ENCODE measurements at regions not wholly inside any gene's neighbourhood (a gene's known extent, or its start where the extent isn't known, plus 50 kb on each side); places are given as distances from the start of the nearest gene placed in this dataset.

DNA sequence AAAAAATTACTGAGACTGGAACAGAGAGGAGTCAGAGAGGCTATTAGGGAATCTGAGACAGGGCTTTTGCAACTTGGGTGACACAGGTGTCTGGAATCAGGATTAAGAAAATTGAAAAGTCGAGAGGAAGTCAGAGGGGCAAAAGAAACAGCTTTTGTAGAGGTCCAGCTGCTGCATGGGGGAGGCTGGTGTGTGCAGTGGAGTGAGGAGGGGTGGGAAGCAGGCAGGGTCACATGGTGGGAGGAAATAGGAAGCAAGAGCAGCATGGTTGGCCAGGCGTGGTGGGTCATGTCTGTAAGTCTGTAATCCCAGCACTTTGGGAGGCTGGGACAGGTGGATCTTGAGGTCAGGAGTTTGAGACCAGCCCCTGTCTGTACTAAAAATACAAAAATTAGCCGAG is 69.7 kb upstream of the VRK1 start:
- H3K36me3 Mint-ChIP-seq (ENCODE audit: low read depth) = no peaks in the 10 kb centered on the region
- TF ChIP-seq, protein P1, sequence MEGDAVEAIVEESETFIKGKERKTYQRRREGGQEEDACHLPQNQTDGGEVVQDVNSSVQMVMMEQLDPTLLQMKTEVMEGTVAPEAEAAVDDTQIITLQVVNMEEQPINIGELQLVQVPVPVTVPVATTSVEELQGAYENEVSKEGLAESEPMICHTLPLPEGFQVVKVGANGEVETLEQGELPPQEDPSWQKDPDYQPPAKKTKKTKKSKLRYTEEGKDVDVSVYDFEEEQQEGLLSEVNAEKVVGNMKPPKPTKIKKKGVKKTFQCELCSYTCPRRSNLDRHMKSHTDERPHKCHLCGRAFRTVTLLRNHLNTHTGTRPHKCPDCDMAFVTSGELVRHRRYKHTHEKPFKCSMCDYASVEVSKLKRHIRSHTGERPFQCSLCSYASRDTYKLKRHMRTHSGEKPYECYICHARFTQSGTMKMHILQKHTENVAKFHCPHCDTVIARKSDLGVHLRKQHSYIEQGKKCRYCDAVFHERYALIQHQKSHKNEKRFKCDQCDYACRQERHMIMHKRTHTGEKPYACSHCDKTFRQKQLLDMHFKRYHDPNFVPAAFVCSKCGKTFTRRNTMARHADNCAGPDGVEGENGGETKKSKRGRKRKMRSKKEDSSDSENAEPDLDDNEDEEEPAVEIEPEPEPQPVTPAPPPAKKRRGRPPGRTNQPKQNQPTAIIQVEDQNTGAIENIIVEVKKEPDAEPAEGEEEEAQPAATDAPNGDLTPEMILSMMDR (conservative IDR thresholded peaks at IDR 0.05) = no peak
- no peaks in the 10 kb centered on the region for H3K27me3 Mint-ChIP-seq (ENCODE audit: low read depth)
- no peak overlapping the region for H3K4me3 Mint-ChIP-seq
- H3K4me1 Mint-ChIP-seq = peaks cover 4% of the 10 kb centered on the region
- no peak for DNase-seq (ENCODE audit: low read depth, low spot score)
- H3K9me3 Mint-ChIP-seq = peaks cover 4% of the 10 kb centered on the region
- H3K27ac Mint-ChIP-seq (ENCODE audit: unreplicated experiment) = no peak overlapping the region

DNA sequence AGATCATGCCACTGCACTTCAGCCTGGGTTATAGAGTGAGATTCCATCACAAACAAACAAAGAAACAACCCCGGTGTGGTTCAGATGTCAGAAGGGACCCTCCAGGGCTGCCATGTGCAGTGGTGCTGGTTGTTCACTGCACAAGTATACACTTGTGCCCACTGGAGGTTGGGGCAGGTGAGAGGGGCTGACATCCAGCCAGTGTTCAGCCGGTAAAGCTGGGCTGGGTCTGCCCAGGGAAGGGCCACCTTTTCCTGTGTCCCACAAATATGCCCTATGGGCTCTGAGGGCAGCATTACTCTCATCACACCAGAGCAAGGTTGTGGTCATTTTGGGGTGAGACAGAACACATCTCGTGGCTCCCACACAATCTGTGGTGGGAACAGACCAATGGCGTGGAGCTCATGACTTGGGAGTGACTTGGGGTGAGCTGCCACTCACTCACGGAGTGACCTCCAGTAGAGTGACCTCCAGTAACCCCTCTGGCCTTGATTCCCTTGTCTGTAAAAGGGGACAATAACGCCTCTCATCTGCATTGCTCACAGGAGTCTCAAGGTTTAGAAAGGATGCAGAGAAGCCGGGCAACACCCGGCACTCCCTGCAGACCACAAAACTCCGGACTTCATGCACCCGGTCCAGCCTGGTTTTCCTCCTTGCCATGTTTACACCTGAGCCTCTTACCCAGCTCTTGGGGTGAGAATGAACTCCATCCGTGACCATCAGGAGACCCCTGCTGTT is 69.0 kb upstream of the VRK1 start:
- H3K27me3 Mint-ChIP-seq (ENCODE audit: low read depth) = no peaks in the 10 kb centered on the region
- TF ChIP-seq, protein P1 (conservative IDR thresholded peaks at IDR 0.05) = no peak
- H3K9me3 Mint-ChIP-seq = peaks cover 4% of the 10 kb centered on the region
- no peak overlapping the region for H3K4me3 Mint-ChIP-seq
- no peak overlapping the region for H3K27ac Mint-ChIP-seq (ENCODE audit: unreplicated experiment)
- no peak for DNase-seq (ENCODE audit: low read depth, low spot score)
- H3K36me3 Mint-ChIP-seq (ENCODE audit: low read depth) = no peaks in the 10 kb centered on the region
- H3K4me1 Mint-ChIP-seq = peaks cover 4% of the 10 kb centered on the region

DNA sequence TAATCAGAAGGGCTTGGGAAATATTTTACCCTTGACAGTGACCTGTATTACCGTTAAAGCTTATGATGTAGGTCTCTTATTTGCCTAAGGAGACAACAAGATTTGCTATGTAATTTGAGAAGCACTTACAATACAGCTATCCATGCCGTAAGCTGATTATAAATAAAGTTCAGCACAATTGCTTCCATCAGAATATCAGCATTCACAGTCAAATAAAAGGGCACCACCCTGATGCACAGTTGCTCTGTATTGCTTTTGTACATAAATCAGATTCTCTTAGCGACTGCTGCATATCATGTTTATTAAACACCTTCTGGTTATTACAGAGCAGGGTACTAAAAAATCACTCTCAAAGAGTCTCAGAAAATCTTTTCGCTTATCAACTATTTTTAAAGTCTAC is 67.3 kb upstream of the VRK1 start:
- DNase-seq (ENCODE audit: low read depth, low spot score) = no peak
- H3K36me3 Mint-ChIP-seq (ENCODE audit: low read depth) = no peaks in the 10 kb centered on the region
- H3K4me3 Mint-ChIP-seq = no peak overlapping the region
- no peak overlapping the region for H3K27ac Mint-ChIP-seq (ENCODE audit: unreplicated experiment)
- peaks cover 4% of the 10 kb centered on the region for H3K4me1 Mint-ChIP-seq
- no peaks in the 10 kb centered on the region for H3K27me3 Mint-ChIP-seq (ENCODE audit: low read depth)
- H3K9me3 Mint-ChIP-seq = no peaks in the 10 kb centered on the region
- TF ChIP-seq, protein P1 (conservative IDR thresholded peaks at IDR 0.05) = no peak

DNA sequence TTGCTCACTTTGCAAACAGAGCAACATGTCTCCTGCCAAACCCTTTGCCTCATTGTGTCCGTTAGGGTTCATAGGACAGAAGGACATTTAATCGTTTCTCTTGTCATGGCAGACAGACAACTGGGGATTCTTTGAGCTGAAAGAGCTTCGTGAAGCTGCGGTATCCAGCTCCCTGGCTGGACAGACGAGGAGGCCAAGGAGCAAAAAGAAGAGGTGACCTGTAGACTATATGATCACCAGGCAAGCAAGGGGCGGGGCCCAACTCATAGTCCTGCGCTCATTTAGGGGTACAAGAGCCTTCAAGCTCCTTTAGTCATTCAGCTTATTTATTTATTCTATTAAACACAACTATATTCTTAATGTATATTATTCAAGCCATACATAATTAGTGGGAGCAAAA is 66.8 kb upstream of the VRK1 start:
- Mint-ChIP-seq H3K27ac (ENCODE audit: unreplicated experiment) (peak overlapping the region; percentile 20), H3K9me3 (no peaks in the 10 kb centered on the region), H3K36me3 (ENCODE audit: low read depth) (no peaks in the 10 kb centered on the region), H3K4me3 (no peak overlapping the region), H3K27me3 (ENCODE audit: low read depth) (no peaks in the 10 kb centered on the region), H3K4me1 (peaks cover 4% of the 10 kb centered on the region)
- DNase-seq (ENCODE audit: low read depth, low spot score) = no peak
- TF ChIP-seq, protein P1 (conservative IDR thresholded peaks at IDR 0.05) = no peak

DNA sequence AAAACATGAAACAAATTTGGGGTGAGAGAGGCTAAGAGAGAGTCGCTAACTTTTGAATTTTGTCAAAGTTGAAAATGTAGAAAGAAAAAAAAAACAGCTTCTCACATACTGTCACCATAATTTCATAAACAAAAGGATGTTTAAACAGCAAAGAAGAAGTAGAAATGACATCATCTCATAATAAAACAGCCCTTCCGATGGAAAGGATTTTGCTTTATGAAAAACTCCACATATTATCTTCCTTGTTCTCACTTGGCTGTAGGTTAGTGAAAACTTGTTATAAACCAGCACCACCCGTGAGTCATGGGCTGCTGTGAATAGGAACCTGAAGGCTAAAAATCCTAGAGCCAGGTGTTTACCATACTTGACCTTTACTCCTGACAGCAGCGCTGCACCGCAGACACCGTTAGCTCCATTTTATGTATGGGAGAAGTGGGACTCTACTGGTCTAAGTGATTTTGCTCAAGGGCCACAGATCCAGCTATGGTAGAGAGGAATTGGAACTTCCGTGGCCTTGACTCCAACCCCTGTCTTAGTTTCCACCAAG is 63.0 kb upstream of the VRK1 start:
- H3K4me1 Mint-ChIP-seq = peaks cover 20% of the 10 kb centered on the region
- H3K27ac Mint-ChIP-seq (ENCODE audit: unreplicated experiment) = no peak overlapping the region
- DNase-seq (ENCODE audit: low read depth, low spot score) = no peak
- TF ChIP-seq, protein P1 (conservative IDR thresholded peaks at IDR 0.05) = no peak
- peaks cover 8% of the 10 kb centered on the region for H3K27me3 Mint-ChIP-seq (ENCODE audit: low read depth)
- H3K4me3 Mint-ChIP-seq = no peak overlapping the region
- H3K9me3 Mint-ChIP-seq = no peaks in the 10 kb centered on the region
- no peaks in the 10 kb centered on the region for H3K36me3 Mint-ChIP-seq (ENCODE audit: low read depth)

All from neural crest cell (in vitro differentiated cells).